Small intestine (tissue), 7 donors: ENCODE measurements at regions not wholly inside any gene's neighbourhood (a gene's known extent, or its start where the extent isn't known, plus 50 kb on each side); places are given as distances from the start of the nearest gene placed in this dataset.

Experiments used
- DNase-seq, 2 donors: peaks; one replicate each; pipeline versions ENCODE4 v3.0.0 to v3.0.0-alpha.2; 2013
- FAIRE-seq: peaks from 2 replicates; lab custom pipeline; 2012; peaks lifted over from hg19 to GRCh38; lab: Jason Lieb, UNC
- H3K27ac ChIP-seq, 3 donors: one replicate each; pipeline ENCODE4 v1.5.1; 2013; ENCODE audit warnings: low read length in 2 of 3, mild to moderate bottlenecking in 2 of 3, control low read depth in 1 of 3, inconsistent platforms in 1 of 3, low read depth in 1 of 3, moderate library complexity in 1 of 3
- H3K27me3 ChIP-seq, 3 donors: one replicate each; pipeline ENCODE4 v1.6.1; 2013; ENCODE audit warnings: low read length in 3 of 3, inconsistent platforms in 1 of 3; ENCODE audit not compliant: control insufficient read depth in 3 of 3, insufficient read depth in 3 of 3
- H3K36me3 ChIP-seq, 3 donors: one replicate each; pipeline ENCODE4 v1.6.1; 2013; ENCODE audit warnings: low read length in 3 of 3, inconsistent platforms in 1 of 3, low read depth in 1 of 3, mild to moderate bottlenecking in 1 of 3, moderate library complexity in 1 of 3; ENCODE audit not compliant: control insufficient read depth in 3 of 3, insufficient read depth in 2 of 3
- H3K4me1 ChIP-seq, 3 donors: one replicate each; pipeline ENCODE4 v1.6.1; 2013; ENCODE audit warnings: low read length in 2 of 3, inconsistent platforms in 1 of 3, low read depth in 1 of 3, mild to moderate bottlenecking in 1 of 3, moderate library complexity in 1 of 3; ENCODE audit not compliant: control insufficient read depth in 3 of 3, insufficient read depth in 2 of 3
- H3K4me3 ChIP-seq, 3 donors: one replicate each; pipeline ENCODE4 v1.5.1; 2013; ENCODE audit warnings: low read length in 3 of 3, control low read depth in 1 of 3, inconsistent platforms in 1 of 3, low read depth in 1 of 3, mild to moderate bottlenecking in 1 of 3, moderate library complexity in 1 of 3
- H3K9me3 ChIP-seq, 2 donors: one replicate each; pipeline ENCODE4 v1.6.1; 2013; ENCODE audit warnings: low read depth in 1 of 2, low read length in 1 of 2; ENCODE audit not compliant: control insufficient read depth in 2 of 2, insufficient read depth in 1 of 2
- WGBS, 3 donors: extraction: QIAGEN DNeasy Blood & Tissue Kit; methylation state at CpG; one replicate each; pipeline ENCODE4 v1.1.7; 2013; 5-methylcytosine and 5-hydroxymethylcytosine counted together
- donor health status: healthy with polysubstance abuse.
- donor health status: control.
- donor health status: control.
- donor health status: Bipolar disorder and iron deficiency.
- donor health status: healthy.

GRCh38 chrX:112355931-112356330 lies 273.4 kb upstream of the TRPC5 start:
- Histone ChIP-seq H3K9me3 (no peaks in the 10 kb centered on the region), H3K27me3 (no peaks in the 10 kb centered on the region), H3K36me3 (no peaks in the 10 kb centered on the region), H3K27ac (no peak overlapping the region), H3K4me1 (no peaks in the 10 kb centered on the region), H3K4me3 (no peak overlapping the region)
- 43 to 70% (median 64%) methylated on average over 2 of the region's 2 CpGs for WGBS, 3 donors
- DNase-seq (no peak), FAIRE-seq (no peak)

- Histone ChIP-seq H3K4me1 (no peaks in the 10 kb centered on the region), H3K9me3 (no peaks in the 10 kb centered on the region), H3K27ac (no peak overlapping the region), H3K36me3 (no peaks in the 10 kb centered on the region), H3K27me3 (no peaks in the 10 kb centered on the region), H3K4me3 (no peak overlapping the region)
- DNase-seq (no peak), FAIRE-seq (no peak)
- 45 to 57% (median 49%) methylated on average over 2 of the region's 2 CpGs for WGBS, 3 donors
These were observed 259.0 kb upstream of the TRPC5 start for GRCh38 chrX:112341598-112341997.

GRCh38 chrX:112313201-112313600 lies 230.6 kb upstream of the TRPC5 start:
- H3K9me3 ChIP-seq, result no peaks in the 10 kb centered on the region
- DNase-seq (no peak), FAIRE-seq (no peak)
- H3K27ac ChIP-seq, result no peak overlapping the region
- H3K27me3 ChIP-seq, result no peaks in the 10 kb centered on the region
- no peaks in the 10 kb centered on the region for H3K4me1 ChIP-seq
- H3K36me3 ChIP-seq, result no peaks in the 10 kb centered on the region
- H3K4me3 ChIP-seq, result no peak overlapping the region
- 67 to 95% (median 82%) methylated on average over 1 of the region's 1 CpG for WGBS, 3 donors

- Histone ChIP-seq H3K9me3 (no peaks in the 10 kb centered on the region), H3K27me3 (no peaks in the 10 kb centered on the region), H3K4me1 (no peaks in the 10 kb centered on the region), H3K4me3 (no peak overlapping the region), H3K27ac (no peak overlapping the region), H3K36me3 (no peaks in the 10 kb centered on the region)
- 63 to 80% (median 76%) methylated on average over 3 of the region's 3 CpGs for WGBS, 3 donors
- DNase-seq, result no peak
- no peak for FAIRE-seq
These were observed 223.5 kb upstream of the TRPC5 start for GRCh38 chrX:112306027-112306426.

GRCh38 chrX:112279940-112280339 lies 197.4 kb upstream of the TRPC5 start:
- FAIRE-seq (no peak), DNase-seq (no peak)
- no peak overlapping the region for H3K27ac ChIP-seq
- WGBS, 3 donors, result 74 to 96% (median 88%) methylated on average over 1 of the region's 1 CpG
- H3K4me1 ChIP-seq, result no peaks in the 10 kb centered on the region
- H3K36me3 ChIP-seq, result no peaks in the 10 kb centered on the region
- no peaks in the 10 kb centered on the region for H3K27me3 ChIP-seq
- H3K4me3 ChIP-seq, result no peak overlapping the region
- H3K9me3 ChIP-seq, result no peaks in the 10 kb centered on the region

GRCh38 chrX:112270991-112271390 lies 188.4 kb upstream of the TRPC5 start:
- FAIRE-seq (no peak), DNase-seq (no peak)
- H3K9me3 ChIP-seq, result no peaks in the 10 kb centered on the region
- H3K4me3 ChIP-seq, result no peak overlapping the region
- H3K27me3 ChIP-seq, result no peaks in the 10 kb centered on the region
- no peaks in the 10 kb centered on the region for H3K4me1 ChIP-seq
- WGBS, 3 donors, result 27 to 53% (median 52%) methylated on average over 2 of the region's 2 CpGs
- no peaks in the 10 kb centered on the region for H3K36me3 ChIP-seq
- H3K27ac ChIP-seq, result no peak overlapping the region

- Histone ChIP-seq H3K36me3 (no peaks in the 10 kb centered on the region), H3K4me3 (no peak overlapping the region), H3K27me3 (no peaks in the 10 kb centered on the region), H3K27ac (no peak overlapping the region), H3K9me3 (no peaks in the 10 kb centered on the region), H3K4me1 (no peaks in the 10 kb centered on the region)
- WGBS, 3 donors, result 28 to 75% (median 61%) methylated on average over 2 of the region's 2 CpGs
- FAIRE-seq (no peak), DNase-seq (no peak)
These were observed 183.6 kb upstream of the TRPC5 start for GRCh38 chrX:112266136-112266535.

- no peak overlapping the region for H3K4me3 ChIP-seq
- no peaks in the 10 kb centered on the region for H3K4me1 ChIP-seq
- FAIRE-seq (no peak), DNase-seq (no peak)
- H3K9me3 ChIP-seq, result no peaks in the 10 kb centered on the region
- H3K36me3 ChIP-seq, result no peaks in the 10 kb centered on the region
- no peak overlapping the region for H3K27ac ChIP-seq
- no peaks in the 10 kb centered on the region for H3K27me3 ChIP-seq
- 38 to 69% (median 51%) methylated on average over 3 of the region's 3 CpGs for WGBS, 3 donors
These were observed 176.8 kb upstream of the TRPC5 start for GRCh38 chrX:112259375-112259774.

GRCh38 chrX:112254896-112255295 lies 172.3 kb upstream of the TRPC5 start:
- Histone ChIP-seq H3K27me3 (no peaks in the 10 kb centered on the region), H3K27ac (no peak overlapping the region), H3K4me1 (no peaks in the 10 kb centered on the region), H3K4me3 (no peak overlapping the region), H3K9me3 (no peaks in the 10 kb centered on the region), H3K36me3 (no peaks in the 10 kb centered on the region)
- no peak for DNase-seq
- no peak for FAIRE-seq
- 53 to 68% (median 56%) methylated on average over 2 of the region's 2 CpGs for WGBS, 3 donors
